Mucosa of descending colon (tissue), 3 donors: ENCODE measurements at regions not wholly inside any gene's neighbourhood (a gene's known extent, or its start where the extent isn't known, plus 50 kb on each side); places are given as distances from the start of the nearest gene placed in this dataset.
A peak's percentile ranks its signal among the peaks of the same experiment; 100 is the strongest.
"Not testable (repeated sequence)": the region's sequence is repeated elsewhere in the genome, so short reads cannot be mapped to it uniquely, and the experiment has no call there.

Experiments used
- ATAC-seq: fragments of 200-7000 bp; cut with Tn5 transposase; one replicate; pipeline ENCODE4 v1.9.1; 2020; ENCODE audit warnings: mild to moderate bottlenecking, moderate library complexity
- DNase-seq, 3 donors: peaks; one replicate each; pipeline ENCODE4 v3.0.0-alpha.2; 2020
- H3K36me3 ChIP-seq: fragments of 200-600 bp; one replicate; pipeline ENCODE4 v1.8.0; 2021; ENCODE audit warnings: low read depth, mild to moderate bottlenecking
- H3K4me1 ChIP-seq: fragments of 200-600 bp; one replicate; pipeline ENCODE4 v1.8.0; 2021; ENCODE audit warnings: low read depth, mild to moderate bottlenecking
- H3K4me3 ChIP-seq: fragments of 200-600 bp; one replicate; pipeline ENCODE4 v1.8.0; 2021; ENCODE audit warnings: mild to moderate bottlenecking
- H3K9me3 ChIP-seq: fragments of 200-600 bp; one replicate; pipeline ENCODE4 v1.8.0; 2021; ENCODE audit warnings: mild to moderate bottlenecking
- CTCF ChIP-seq: fragments of 200-600 bp; IDR thresholded peaks from one replicate; pipeline ENCODE4 v1.8.0; 2022; ENCODE audit warnings: antibody characterized with exemption, mild to moderate bottlenecking
- intact Hi-C, 2 donors: fragments of 100-400 bp; cut with DNase I in 1 of 2; cut with micrococcal nuclease in 1 of 2; formaldehyde crosslinking; loops; one replicate each; pipeline versions ENCODE4 v1.11.0 to v1.11.1; 2022; cut with DNase I, micrococcal nuclease
- donor health status: DM: no; HTN: no; CAD: no; lungs with moderate emphysema.
- donor health status: DM: no; HTN: no; CAD: no.
- donor health status: DM: no; HTN: yes; CAD: no.

DNA sequence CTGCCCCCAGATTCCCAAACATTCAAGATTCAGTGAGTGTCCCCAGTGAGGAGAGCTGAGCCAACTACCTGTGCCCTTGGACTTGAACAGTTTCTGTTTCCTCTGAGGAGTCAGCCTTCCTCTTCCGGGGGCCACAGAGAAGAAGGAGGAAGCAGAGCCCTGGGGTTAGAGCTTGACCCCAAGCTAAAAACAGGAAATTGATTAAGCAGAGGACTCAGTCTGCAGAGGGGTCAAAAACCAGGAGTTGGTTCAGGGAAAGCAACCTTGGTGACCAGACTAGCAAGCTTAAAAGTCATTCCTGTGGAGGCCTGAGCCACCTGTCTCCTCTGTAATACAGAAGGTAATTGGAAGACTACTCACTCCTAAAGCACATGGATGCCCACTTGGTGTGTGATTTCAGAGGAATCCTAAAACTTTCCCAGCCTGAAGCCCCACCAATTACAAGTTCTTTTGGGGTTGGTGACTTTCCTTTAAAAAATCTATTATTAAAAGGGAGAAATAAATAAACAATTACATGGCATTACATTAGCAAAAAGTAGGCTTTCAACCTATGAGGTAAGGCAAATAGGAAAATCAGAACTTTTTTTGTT is 64.2 kb upstream of the SELENOP start:
- Histone ChIP-seq H3K36me3 (no peaks in the 10 kb centered on the region), H3K4me3 (no peak overlapping the region), H3K4me1 (peaks cover 42% of the 10 kb centered on the region), H3K9me3 (no peaks in the 10 kb centered on the region)
- TF ChIP-seq CTCF: no peak
- peak; percentile 13 for ATAC-seq
- no peak for DNase-seq
- intact Hi-C loops: no loop called here

GRCh38 chr5:42875211-42875610 is 63.5 kb upstream of the SELENOP start:
- peaks cover 42% of the 10 kb centered on the region for H3K4me1 ChIP-seq
- no peaks in the 10 kb centered on the region for H3K9me3 ChIP-seq
- no peaks in the 10 kb centered on the region for H3K36me3 ChIP-seq
- ATAC-seq: no peak
- intact Hi-C loops: no loop called here
- no peak for TF ChIP-seq CTCF
- no peak overlapping the region for H3K4me3 ChIP-seq
- DNase-seq: no peak

GRCh38 chr5:42874621-42875198 is 63.0 kb upstream of the SELENOP start:
- H3K4me3 ChIP-seq: no peak overlapping the region

GRCh38 chr5:42872865-42873264 is 61.2 kb upstream of the SELENOP start:
- Histone ChIP-seq H3K4me1 (peaks cover 27% of the 10 kb centered on the region), H3K9me3 (no peaks in the 10 kb centered on the region), H3K36me3 (no peaks in the 10 kb centered on the region), H3K4me3 (no peak overlapping the region)
- TF ChIP-seq CTCF: no peak
- intact Hi-C loops: no loop called here
- ATAC-seq: no peak
- DNase-seq: no peak

More at GRCh38 chr5:42874621-42875198, 63.0 kb upstream of the SELENOP start:
- no peaks in the 10 kb centered on the region for H3K9me3 ChIP-seq
- intact Hi-C loops: no loop called here
- peak in 1 of 3 donors; percentile 53 for DNase-seq
- ATAC-seq: peak; percentile 29
- TF ChIP-seq CTCF: no peak
- H3K36me3 ChIP-seq: no peaks in the 10 kb centered on the region
- H3K4me1 ChIP-seq: peaks cover 40% of the 10 kb centered on the region

GRCh38 chr5:42870882-42871418 is 59.3 kb upstream of the SELENOP start:
- H3K9me3 ChIP-seq: no peaks in the 10 kb centered on the region
- DNase-seq (peak in 1 of 3 donors; percentile 43), ATAC-seq (peak; percentile 87)
- peaks cover 11% of the 10 kb centered on the region for H3K4me1 ChIP-seq
- no peaks in the 10 kb centered on the region for H3K36me3 ChIP-seq
- H3K4me3 ChIP-seq: no peak overlapping the region
- intact Hi-C loops: no loop called here
- TF ChIP-seq CTCF: no peak

- intact Hi-C loops, ATAC-seq, H3K9me3 ChIP-seq, H3K36me3 ChIP-seq, DNase-seq, H3K4me3 ChIP-seq, H3K4me1 ChIP-seq: not testable (repeated sequence)
Measured at GRCh38 chr5:42868417-42868816, 56.7 kb upstream of the SELENOP start.

DNA sequence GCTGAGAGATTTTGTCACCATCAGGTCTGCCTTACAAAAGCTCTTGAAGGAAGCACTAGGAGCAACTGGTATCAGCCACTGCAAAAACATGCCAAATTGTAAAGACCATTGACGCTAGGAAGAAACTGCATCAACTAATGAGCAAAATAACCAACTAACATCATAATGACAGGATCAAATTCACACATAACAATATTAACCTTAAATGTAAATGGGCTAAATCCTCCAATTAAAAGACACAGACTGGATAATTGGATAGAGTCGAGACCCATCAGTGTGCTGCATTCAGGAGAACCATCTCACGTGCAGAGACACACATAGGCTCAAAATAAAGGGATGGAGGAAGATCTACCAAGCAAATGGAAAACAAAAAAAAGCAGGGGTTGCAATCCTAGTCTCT is 53.1 kb upstream of the SELENOP start:
- intact Hi-C loops, ATAC-seq, H3K9me3 ChIP-seq, H3K36me3 ChIP-seq, H3K4me1 ChIP-seq, DNase-seq, H3K4me3 ChIP-seq: not testable (repeated sequence)
